ENCODE measurements at regions not wholly inside any gene's neighbourhood (a gene's known extent, or its start where the extent isn't known, plus 50 kb on each side); places are given as distances from the start of the nearest gene placed in this dataset.
A peak's percentile ranks its signal among the peaks of the same experiment; 100 is the strongest.

DNA sequence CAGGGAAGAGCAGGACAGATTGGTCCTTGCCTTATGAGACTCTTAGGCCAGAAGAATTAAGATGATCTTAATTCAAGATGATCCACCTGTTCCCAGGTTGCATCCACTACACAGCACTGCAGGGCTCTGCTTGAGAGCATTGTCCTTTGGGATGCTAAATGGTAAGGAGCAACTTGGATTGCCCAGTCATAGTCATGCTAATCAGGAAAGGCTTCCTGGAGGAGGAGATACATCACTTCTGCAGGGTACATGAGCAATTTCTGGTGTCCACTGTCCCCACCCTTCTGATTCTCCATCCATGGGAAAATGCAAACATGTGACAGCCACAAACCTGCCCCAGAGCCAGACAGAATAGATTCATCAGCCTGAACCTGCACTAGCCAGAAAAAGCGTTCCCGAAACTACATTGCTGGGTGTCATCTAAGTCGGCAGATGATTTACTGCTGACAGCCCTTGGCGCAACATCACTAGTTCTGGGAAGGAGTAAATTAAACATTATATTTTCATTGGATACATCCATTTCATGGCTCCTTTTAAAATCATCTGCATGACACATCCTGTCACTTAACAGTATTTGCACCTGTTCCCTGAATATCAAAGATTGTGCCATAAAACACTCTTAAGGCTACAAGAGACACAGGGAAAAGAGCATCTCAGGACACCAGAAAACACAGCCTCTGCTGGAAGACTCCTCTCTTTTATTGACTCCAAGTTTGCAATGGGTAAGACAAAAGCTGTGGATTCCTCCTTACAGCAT is 282.2 kb downstream of the MAF start:
- DNase-seq: no peak
- intact Hi-C loops (cut with micrococcal nuclease): no loop called here
- ATAC-seq: no peak

DNA sequence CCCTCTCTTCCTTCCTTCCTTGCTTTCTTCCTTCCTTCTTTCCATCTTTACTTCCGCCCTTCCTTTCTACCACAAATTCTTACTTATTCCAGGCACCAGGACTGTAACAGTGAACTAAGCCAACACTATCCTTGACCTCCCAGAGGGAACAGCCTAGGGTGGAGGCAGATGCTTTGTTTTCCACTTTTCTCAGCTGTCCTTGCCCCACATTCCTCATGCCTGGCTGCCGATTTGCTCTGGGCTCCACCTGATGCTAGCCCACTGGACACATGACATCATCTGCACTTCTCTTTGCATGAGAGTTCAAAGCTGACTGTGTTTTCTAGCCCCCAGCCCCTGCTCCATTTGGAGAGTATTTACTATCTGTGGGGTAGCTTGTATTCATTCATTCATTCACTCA is 283.0 kb downstream of the MAF start:
- ATAC-seq (no peak), DNase-seq (no peak)
- intact Hi-C loops (cut with micrococcal nuclease): no loop called here

DNA sequence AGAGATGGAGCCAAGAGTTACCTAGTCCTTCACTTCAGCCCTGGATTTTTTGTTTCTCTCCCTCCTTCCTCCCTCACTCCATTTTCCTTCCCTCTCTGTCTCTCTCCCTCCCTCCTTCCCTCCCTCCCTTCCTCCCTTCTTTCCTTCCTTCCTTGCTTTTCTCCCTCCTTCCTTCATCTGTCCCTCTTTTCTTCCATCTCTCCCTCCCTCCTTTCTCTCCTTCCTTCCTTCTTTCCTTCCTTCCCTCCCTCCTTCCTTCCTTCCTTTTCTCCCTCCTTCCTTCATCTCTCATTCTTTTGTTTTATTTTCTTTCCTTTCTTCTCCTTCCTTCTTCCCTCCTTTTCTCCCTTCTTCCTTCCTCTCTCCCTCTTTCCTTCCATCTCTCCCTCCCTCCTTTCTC is 283.5 kb downstream of the MAF start:
- ATAC-seq: no peak
- no peak for DNase-seq
- intact Hi-C loops (cut with micrococcal nuclease): no loop called here

DNA sequence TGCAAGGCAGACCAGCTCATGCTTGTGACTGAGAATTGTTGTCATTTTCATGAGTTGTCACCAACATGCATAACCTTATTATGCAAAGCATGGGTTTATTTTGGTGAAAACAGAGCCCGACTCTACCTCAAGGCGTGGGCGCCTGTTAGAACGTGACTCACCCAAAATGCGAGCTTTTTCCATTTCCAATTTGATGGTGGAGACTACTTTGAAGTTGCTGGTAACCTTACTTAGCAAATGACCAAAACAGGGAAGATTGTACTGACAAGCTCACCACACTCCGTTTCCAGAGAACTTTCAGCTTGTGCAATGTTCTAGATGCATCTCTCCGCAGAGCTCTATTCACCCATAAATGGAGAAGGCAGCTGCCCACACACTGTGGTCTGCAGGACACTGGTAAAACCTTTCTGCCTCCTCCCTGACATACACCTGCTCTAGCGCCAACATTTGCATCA is 284.5 kb downstream of the MAF start:
- ATAC-seq (no peak), DNase-seq (no peak)
- intact Hi-C loops (cut with micrococcal nuclease): no loop called here

DNA sequence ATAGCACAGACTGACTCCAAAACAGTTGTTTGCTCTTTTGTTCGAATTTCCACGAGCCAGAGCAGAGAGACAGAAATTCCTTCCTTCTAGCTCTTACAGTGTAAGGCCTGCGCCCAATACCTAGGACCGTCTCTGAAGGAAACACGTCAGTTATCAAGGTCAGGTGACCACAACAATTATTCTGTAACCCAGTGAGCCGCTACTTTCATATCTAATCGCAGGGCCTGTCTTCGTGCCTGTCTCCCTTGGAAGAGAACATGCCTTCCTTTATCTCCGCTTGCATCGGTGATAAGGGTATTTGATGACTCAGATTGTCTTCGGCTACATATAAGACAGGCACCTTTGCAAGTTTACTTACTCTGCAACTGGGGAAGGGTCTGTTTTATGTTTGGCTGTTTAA is 288.0 kb downstream of the MAF start:
- DNase-seq (no peak), ATAC-seq (no peak)
- intact Hi-C loops (cut with micrococcal nuclease): no loop called here

DNA sequence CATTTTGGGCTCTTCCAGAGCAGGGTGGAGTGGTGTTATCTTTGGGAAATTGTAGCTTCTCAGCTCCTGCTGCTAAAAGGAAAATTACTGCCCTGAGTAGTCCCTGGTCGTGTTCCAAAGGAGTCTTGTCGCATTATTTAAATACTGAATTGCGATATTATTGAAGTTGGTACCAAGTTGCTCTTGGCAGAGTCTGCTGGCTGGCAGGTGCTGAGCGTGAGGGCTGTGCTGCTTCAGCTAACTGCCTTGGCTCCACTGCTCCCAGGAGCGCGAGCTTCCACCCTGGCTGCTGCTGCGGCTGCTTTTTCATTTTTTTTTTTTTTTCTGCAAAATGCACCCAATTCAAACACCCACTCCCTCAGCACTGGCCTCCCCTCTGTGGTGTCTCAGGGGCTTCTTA is 289.8 kb downstream of the MAF start:
- intact Hi-C loops (cut with micrococcal nuclease): no loop called here
- DNase-seq: no peak

DNA sequence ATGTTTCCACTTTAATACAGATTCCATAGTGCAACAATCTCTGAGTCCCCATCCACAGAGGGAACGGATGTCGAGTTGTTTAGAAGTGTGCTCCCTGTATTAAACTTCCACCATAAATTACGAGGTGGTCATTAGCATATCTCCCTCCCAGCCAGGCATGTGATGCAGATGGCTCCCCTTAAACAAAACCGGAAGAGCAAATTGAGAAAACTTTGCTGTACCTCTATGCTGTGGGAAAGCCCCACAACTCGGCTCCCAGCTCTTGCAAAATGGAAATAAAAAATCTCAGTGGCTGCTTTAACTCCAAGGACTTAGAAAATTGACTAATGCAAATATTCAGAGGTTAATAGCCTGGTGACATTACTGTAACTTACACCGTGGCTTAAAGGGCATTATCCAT is 290.9 kb downstream of the MAF start:
- ATAC-seq (no peak), DNase-seq (no peak)
- intact Hi-C loops (cut with micrococcal nuclease): no loop called here

More for the DNA sequence above, 289.8 kb downstream of the MAF start:
- no peak for ATAC-seq

DNA sequence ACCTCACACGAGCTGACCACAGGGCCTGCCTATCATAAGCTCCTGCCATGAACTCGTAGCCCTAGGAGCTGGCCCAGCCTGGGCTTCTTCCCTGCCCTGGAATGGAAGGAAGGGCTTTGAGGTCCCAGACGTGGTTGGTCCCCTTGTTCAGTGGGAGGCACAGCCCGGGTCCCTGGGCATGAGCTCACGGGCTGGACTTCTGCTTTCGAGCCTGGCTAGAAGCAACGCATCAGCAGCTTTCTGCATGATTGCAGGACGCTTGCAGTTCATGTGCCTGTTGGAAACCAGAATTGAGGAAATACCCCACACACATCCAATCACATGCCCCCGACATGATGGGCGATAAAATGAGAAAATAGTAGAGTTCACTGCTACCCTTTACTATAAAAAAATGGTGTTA is 293.3 kb downstream of the MAF start:
- intact Hi-C loops (cut with micrococcal nuclease): no loop called here
- DNase-seq: peak; percentile 62
- ATAC-seq: peak; percentile 75

DNA sequence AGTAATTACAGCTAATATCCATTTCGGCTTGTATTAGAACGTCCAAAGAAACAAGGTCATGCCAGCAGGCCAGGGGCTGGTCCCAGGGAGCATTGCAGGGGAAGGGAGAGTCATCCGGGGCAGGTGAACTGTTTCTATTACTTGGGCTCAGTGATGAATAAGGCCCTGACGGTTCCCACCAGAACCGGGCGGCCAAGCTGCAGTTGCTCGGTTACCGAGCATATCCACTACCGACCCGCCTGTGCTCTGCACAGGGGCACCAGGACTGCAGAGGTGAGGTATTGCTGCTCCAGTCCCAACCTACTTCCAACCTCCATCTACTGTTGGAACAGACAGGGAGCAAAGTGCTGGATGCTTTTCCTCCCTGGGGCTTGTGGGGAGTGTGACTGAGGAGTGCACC is 295.5 kb downstream of the MAF start:
- no peak for DNase-seq
- intact Hi-C loops (cut with micrococcal nuclease): no loop called here
- ATAC-seq: no peak

DNA sequence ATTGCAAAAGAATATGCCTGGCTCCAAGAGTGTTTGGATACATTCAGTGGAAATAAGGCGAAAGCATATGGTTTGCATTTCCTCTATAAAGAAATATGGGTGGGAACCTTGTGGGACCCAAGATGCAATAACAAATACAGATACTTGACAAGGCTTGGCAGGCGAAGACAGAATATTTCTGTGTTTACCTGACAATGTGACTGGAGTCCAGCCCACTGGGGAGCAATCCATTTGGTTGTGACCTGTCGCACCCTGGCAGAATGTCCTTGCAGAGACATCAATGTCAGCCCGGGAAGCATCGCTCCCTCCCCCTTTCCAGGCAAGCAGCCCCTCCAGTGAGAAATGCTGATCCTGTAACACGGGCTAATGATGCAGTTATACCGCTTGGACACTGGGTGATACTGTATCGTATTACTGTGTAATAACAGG is 296.6 kb downstream of the MAF start:
- no peak for ATAC-seq
- no peak for DNase-seq
- intact Hi-C loops (cut with micrococcal nuclease): no loop called here

DNA sequence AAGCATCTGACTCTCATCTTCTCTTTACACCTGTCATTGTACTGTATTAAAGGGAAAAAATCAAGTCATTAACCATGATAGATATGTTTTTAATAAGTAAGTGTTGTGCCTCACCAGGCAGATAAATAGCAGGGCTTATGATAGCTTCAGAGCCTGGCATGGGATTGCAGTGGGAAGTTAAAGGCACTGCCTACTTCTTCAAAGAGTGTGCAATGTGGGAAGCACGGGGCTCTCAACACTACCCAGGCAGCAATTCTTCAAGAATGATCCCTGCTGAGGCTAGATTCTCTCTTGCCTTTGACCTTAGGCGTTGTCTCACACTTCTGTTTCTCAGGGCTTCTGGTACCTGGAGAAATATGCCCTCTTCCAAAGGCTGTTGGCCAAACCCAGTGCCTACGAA is 297.3 kb downstream of the MAF start:
- no peak for ATAC-seq
- DNase-seq: no peak
- intact Hi-C loops (cut with micrococcal nuclease): no loop called here

DNA sequence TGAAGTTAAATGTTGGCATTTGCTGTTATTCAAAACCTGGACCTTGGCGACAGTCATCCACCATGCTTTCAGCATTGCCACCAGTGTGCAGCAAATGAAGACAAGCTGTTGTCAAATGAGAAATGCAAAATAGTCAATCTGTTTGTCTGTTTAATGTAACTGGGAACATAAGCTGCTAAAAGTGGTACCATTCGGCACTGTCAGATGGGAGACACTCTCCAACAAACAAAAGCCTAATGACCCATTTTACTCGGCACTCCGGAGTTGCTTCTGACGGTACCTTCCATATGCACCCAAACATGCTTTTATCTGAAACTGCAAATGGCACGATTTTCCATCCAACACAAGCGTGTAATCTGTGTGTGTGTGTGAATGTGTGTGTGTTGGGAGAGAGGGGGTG is 297.8 kb downstream of the MAF start:
- DNase-seq (no peak), ATAC-seq (no peak)
- intact Hi-C loops (cut with micrococcal nuclease): no loop called here

DNA sequence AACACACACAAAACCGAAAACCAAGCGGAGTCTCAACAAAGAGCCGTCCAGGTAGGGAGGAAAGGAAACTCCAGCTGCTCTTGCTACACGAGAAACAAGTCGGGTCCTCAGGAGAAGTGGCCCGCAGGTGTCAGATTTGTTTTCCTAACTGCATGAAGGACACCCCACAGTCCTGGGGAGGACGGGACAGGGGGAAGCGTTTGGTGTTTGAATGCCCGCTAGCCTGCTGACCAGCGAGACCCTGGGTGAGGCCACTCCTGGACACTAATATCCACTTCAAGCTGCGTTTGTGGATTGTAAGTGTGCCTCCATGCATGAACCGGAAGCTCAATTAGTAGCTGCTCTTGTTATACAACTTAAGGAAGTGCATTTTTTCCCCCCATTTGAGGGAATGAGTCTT is 299.5 kb downstream of the MAF start:
- ATAC-seq: no peak
- intact Hi-C loops (cut with micrococcal nuclease): no loop called here

DNA sequence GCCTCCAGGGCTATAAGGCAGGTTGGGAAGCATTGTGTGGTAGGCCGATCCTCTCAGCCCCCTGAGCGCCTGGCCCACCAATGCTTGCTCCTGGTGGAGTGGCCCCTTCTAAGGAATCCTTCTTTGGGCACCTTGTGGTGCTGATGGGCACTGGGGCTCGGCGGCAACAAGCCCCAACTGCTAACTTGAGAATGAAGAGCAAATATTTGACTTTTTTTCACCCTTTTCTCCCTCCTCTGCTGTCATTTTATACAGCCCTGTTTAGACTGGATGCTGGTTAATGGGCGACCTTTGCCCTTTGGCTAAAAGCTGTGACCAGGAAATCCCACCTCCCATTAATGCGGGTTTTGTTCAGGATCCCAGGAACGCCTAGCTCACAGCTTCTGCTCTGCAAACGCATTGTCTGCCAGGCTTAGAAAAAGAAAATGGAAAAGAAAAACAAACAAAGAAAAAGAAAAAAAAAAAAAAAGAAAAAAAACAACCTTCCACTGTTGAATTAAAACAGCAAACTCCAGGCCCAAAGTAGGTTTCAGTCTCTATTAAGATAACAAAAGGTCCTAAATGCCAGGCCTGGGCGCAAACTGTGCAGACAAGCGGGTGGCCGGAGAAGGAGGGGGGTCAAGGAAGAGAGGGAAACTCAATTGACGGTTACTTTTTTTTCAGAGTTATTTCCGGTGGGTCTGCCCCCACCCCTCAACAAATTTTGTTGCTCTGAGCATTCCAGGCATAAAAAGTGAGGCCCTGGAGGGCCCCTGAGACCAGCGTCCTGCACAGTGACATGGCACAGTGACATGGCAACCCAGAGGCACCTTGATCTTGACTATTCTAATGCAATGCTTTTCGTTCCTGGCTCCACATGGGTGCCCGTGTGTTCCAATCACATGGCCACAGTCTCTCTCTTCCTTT is 301.4 kb downstream of the MAF start:
- ATAC-seq: no peak
- intact Hi-C loops (cut with micrococcal nuclease): no loop called here
- DNase-seq: no peak

More for the DNA sequence above, 299.5 kb downstream of the MAF start:
- DNase-seq: no peak

DNA sequence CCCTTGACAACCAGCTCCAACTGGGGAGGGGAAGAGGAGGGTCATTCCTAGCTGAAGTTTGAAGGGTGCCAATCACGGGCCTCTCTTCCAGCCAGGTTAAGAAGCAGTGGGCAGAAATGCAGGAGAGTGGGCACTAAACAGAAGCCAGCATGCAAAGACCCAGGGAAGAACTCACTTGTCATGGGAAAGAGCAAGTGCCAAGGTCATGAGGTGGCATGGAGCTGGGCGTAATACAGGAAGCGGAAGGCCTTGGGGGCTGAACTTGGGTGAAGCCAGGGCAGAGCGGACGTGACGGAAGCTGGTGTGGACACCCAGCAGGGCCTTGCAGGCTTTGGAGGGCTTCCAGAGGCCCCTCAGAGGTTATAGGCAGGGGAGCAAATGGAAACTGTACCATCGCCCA is 302.1 kb downstream of the MAF start:
- ATAC-seq (no peak), DNase-seq (no peak)
- intact Hi-C loops (cut with micrococcal nuclease): no loop called here

DNA sequence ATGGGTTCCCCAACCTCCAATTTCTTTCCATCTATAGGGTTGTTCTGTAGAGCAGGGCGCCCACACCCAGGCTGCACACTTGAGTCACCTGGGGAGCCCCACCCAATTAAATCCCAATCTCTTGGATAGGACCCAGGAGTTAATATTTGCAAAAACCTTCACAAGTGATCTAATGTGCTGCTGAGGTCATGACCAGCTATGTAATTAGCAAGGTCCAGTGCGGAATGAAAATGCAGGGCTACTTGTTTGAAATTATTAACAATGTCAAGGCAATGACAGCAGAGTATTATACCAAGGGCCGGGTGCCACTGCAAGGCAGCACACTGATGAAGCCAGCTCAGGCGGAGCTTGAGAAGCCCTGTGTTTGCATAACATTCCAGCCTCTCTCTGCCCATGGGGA is 302.7 kb downstream of the MAF start:
- DNase-seq: no peak
- no peak for ATAC-seq
- intact Hi-C loops (cut with micrococcal nuclease): no loop called here

DNA sequence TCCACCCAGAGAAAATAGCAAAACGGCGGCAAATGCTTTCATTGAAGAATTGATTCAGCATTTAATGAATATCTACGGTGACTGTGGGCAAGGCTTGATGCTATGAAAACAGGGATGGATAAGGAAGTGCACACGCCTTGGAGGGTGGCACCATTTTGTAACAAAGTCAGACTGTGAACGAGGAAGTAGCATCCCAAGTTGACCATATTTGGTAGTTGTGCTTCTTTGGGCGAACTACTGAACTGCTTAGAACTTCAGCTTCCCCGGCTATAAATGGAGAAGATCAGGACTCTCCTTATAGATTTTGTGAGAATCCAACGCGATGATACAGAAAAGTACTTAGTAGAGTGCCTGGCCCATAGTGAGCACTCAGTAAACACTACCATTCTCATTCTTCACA is 303.2 kb downstream of the MAF start:
- intact Hi-C loops (cut with micrococcal nuclease): no loop called here
- DNase-seq (no peak), ATAC-seq (no peak)

DNA sequence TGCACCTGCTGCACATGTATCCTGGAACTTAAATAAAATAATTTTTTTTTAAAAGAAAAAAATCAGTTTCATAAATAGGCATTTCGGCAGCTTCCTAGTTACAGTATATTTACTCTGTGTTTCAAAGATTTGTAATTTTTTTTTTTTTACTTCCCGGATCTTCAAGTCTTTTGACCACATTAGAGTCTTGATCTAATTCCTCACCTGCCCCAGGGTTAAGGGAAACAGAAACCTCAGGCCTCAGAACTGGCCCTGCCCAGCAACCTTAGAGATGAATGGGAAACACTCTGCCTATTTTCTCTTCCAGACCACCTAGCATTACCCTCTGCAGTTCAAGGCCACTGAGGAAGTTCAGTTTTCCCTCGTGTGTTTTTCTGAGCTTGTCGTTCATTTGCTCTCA is 304.0 kb downstream of the MAF start:
- intact Hi-C loops (cut with micrococcal nuclease): no loop called here
- ATAC-seq (no peak), DNase-seq (no peak)

DNA sequence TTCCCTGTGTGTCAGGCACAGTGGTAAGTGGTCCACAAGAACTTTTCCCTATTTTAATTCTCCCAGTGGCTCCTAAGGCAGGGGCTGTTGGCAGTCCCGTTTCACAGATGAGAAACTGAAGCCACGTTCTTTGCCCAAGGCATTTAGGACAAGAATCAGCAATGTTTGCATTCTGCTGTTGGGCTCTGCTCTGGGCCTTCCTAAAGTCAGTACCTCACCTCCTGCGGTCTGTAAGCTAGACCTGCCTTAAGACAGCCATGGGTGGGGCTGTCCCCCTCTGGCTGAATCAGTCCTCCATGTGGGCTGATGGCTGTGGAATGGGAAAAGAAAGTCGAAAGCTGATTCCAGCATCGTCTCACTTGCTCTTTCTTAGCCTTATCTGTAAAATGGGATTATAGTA is 304.8 kb downstream of the MAF start:
- ATAC-seq: no peak
- DNase-seq: no peak
- intact Hi-C loops (cut with micrococcal nuclease): no loop called here

DNA sequence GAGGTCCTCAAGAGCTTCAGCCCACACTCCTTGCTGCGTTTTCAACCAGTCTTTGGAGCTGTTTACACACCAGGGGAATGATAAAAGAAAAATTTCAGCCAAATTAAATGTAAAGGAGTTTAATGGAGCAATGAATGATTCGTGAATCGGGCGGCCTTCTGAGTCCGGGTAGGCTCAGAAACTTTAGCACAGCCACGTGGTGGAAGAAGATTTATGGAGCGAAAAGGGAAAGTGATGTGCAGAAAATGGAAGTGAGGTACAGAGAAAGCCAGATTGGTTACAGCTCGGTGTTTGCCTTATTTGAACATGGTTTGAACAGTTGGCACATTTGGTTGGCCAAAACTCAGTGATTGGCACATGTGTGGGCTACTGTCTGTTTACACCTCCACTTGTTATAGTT is 305.4 kb downstream of the MAF start:
- no peak for DNase-seq
- intact Hi-C loops (cut with micrococcal nuclease): no loop called here
- ATAC-seq: no peak

DNA sequence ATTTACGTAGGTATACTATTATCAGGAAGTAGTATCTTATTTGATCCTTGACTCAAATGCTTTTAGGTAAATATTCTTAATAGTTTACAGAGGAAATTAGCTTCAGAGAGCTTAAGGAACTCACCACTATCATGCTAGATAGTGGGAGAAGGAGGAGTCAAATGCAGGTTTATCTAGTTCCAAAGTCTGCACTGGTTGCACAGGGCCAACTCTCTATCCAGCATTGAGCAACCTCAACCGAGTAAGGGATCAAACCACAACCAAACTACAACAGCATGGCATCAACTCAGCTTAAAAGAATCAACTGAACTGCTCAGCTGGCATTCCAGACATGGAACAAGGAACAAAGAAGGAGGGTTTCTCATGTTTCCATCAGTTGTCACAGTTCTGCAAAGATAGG is 306.0 kb downstream of the MAF start:
- intact Hi-C loops (cut with micrococcal nuclease): no loop called here
- ATAC-seq (no peak), DNase-seq (no peak)

Data from left ventricle myocardium superior (tissue), 1 donor.